ENCODE measurements at regions not wholly inside any gene's neighbourhood (a gene's known extent, or its start where the extent isn't known, plus 50 kb on each side); places are given as distances from the start of the nearest gene placed in this dataset.

DNA sequence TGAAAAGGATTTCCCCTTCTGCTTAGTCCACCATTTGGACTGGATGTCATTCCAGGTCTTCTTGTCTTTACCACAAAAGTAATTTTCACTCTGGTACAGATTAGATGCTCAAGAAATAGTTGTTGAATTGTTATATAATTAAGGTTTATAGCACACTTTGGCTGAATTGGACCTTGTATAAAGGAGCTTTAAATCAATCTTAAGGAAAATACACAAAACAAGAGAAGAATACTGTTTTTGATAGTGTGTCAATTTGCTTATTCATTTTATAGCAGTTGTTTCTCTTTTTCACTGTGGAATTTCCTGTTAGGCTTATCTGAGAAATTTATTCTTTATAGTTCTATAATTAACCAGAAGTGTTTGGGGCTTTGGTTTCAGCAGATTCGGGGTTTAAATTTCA, 62.7 kb upstream of the TDRD3 start:
- H3K4me1 ChIP-seq (ENCODE audit: insufficient read depth, insufficient read length), result no peaks in the 10 kb centered on the region
- DNase-seq (ENCODE audit: low read depth, low spot score), result no peak
- H3K36me3 ChIP-seq (ENCODE audit: insufficient read depth, insufficient read length, low read length), result no peaks in the 10 kb centered on the region
- no peaks in the 10 kb centered on the region for H3K9me3 ChIP-seq (ENCODE audit: insufficient read depth, low read length)
- TF ChIP-seq YY1 (IDR thresholded peaks at IDR 0.05; ENCODE audit: insufficient read depth, insufficient read length), result no peak
- TF ChIP-seq ZNF274 (IDR thresholded peaks at IDR 0.05; ENCODE audit: low read depth, low read length), result no peak
- TF ChIP-seq SUZ12 (IDR thresholded peaks at IDR 0.05; ENCODE audit: extremely low read depth, insufficient read depth, insufficient read length), result no peak
- H3K27me3 ChIP-seq (ENCODE audit: insufficient read depth, insufficient read length), result no peaks in the 10 kb centered on the region
- H3K9ac ChIP-seq (ENCODE audit: insufficient read length, low read depth), result no peak overlapping the region
- H3K4me3 ChIP-seq (ENCODE audit: insufficient read length, low read depth), result no peak overlapping the region

DNA sequence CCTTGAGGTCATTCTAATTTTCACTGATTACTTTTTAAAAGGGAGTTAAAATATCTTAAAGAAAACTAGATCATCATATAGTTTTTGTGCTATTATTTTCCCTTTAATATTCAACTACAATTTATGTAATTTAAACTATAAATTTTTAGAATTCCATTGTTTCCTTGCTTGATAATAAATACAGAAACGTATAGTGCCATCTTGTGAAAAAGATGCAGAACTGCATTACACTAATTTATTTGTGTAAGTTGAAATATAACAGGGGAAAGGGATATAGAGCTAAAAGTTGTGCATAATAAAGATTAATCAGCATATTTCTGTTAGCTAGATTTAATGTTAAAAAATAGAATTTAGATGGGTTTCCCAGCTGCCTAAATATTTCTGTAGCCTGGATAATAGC, 61.5 kb upstream of the TDRD3 start:
- TF ChIP-seq SUZ12 (IDR thresholded peaks at IDR 0.05; ENCODE audit: extremely low read depth, insufficient read depth, insufficient read length) (no peak), ZNF274 (IDR thresholded peaks at IDR 0.05; ENCODE audit: low read depth, low read length) (no peak), YY1 (IDR thresholded peaks at IDR 0.05; ENCODE audit: insufficient read depth, insufficient read length) (no peak)
- H3K9me3 ChIP-seq (ENCODE audit: insufficient read depth, low read length), result no peaks in the 10 kb centered on the region
- DNase-seq (ENCODE audit: low read depth, low spot score), result no peak

GRCh38 chr13:60338754-60339153, 58.3 kb upstream of the TDRD3 start:
- H3K36me3 ChIP-seq (ENCODE audit: insufficient read depth, insufficient read length, low read length), result no peaks in the 10 kb centered on the region
- H3K4me1 ChIP-seq (ENCODE audit: insufficient read depth, insufficient read length), result no peaks in the 10 kb centered on the region
- no peaks in the 10 kb centered on the region for H3K27me3 ChIP-seq (ENCODE audit: insufficient read depth, insufficient read length)
- H3K4me3 ChIP-seq (ENCODE audit: insufficient read length, low read depth), result no peak overlapping the region
- no peak for TF ChIP-seq ZNF274 (IDR thresholded peaks at IDR 0.05; ENCODE audit: low read depth, low read length)
- TF ChIP-seq YY1 (IDR thresholded peaks at IDR 0.05; ENCODE audit: insufficient read depth, insufficient read length), result no peak
- TF ChIP-seq SUZ12 (IDR thresholded peaks at IDR 0.05; ENCODE audit: extremely low read depth, insufficient read depth, insufficient read length), result no peak
- H3K9ac ChIP-seq (ENCODE audit: insufficient read length, low read depth), result no peak overlapping the region
- no peaks in the 10 kb centered on the region for H3K9me3 ChIP-seq (ENCODE audit: insufficient read depth, low read length)
- no peak for DNase-seq (ENCODE audit: low read depth, low spot score)

More for the DNA sequence above, 61.5 kb upstream of the TDRD3 start:
- Histone ChIP-seq H3K9ac (ENCODE audit: insufficient read length, low read depth) (no peak overlapping the region), H3K4me1 (ENCODE audit: insufficient read depth, insufficient read length) (no peaks in the 10 kb centered on the region), H3K36me3 (ENCODE audit: insufficient read depth, insufficient read length, low read length) (no peaks in the 10 kb centered on the region), H3K27me3 (ENCODE audit: insufficient read depth, insufficient read length) (no peaks in the 10 kb centered on the region), H3K4me3 (ENCODE audit: insufficient read length, low read depth) (no peak overlapping the region)

DNA sequence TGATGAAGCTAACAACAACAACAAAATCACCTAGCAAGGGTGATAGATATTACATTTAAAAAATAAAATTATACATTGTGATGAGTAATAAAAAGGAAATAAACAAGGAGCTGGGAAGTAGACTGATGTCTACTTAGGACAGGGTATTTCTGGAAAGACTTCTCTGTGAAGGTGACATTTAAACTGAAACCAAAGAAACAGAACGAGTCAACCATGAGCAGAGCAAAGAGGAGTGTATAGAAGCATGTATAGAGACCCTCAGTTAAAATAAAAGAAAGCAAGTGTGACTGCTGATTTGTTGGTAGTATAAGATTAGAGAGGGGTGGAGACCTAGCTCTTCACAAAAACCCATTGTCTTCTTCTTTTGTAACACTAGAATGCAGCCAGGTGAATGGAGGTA, 53.0 kb upstream of the TDRD3 start:
- Histone ChIP-seq H3K4me3 (ENCODE audit: insufficient read length, low read depth) (no peak overlapping the region), H3K9me3 (ENCODE audit: insufficient read depth, low read length) (no peaks in the 10 kb centered on the region), H3K27me3 (ENCODE audit: insufficient read depth, insufficient read length) (no peaks in the 10 kb centered on the region), H3K36me3 (ENCODE audit: insufficient read depth, insufficient read length, low read length) (no peaks in the 10 kb centered on the region), H3K4me1 (ENCODE audit: insufficient read depth, insufficient read length) (no peaks in the 10 kb centered on the region), H3K9ac (ENCODE audit: insufficient read length, low read depth) (no peak overlapping the region)
- TF ChIP-seq YY1 (IDR thresholded peaks at IDR 0.05; ENCODE audit: insufficient read depth, insufficient read length), result no peak
- DNase-seq (ENCODE audit: low read depth, low spot score), result no peak

DNA sequence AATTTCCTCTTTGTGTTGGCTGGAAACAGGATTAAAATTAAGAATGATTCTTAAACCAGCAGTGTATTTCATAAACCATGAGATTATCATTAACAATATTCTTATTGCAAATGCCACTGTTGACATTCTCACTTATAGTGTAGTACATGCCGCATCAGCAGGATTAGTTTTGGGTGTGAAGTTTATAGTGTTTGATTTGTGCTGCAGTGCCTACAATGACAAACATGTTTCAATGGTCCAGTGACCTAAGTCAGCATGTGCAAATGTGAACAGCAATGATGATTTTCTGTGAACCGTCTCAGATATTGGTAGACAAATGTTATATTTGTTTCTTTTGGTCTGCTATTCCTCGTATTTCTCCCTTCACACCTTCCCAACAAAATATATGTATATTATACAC, 49.8 kb upstream of the TDRD3 start:
- no peaks in the 10 kb centered on the region for H3K9me3 ChIP-seq (ENCODE audit: insufficient read depth, low read length)
- TF ChIP-seq YY1 (IDR thresholded peaks at IDR 0.05; ENCODE audit: insufficient read depth, insufficient read length) (no peak), SUZ12 (IDR thresholded peaks at IDR 0.05; ENCODE audit: extremely low read depth, insufficient read depth, insufficient read length) (no peak), ZNF274 (IDR thresholded peaks at IDR 0.05; ENCODE audit: low read depth, low read length) (no peak)
- H3K27me3 ChIP-seq (ENCODE audit: insufficient read depth, insufficient read length), result no peaks in the 10 kb centered on the region
- no peak overlapping the region for H3K9ac ChIP-seq (ENCODE audit: insufficient read length, low read depth)
- no peak overlapping the region for H3K4me3 ChIP-seq (ENCODE audit: insufficient read length, low read depth)
- H3K4me1 ChIP-seq (ENCODE audit: insufficient read depth, insufficient read length), result no peaks in the 10 kb centered on the region
- DNase-seq (ENCODE audit: low read depth, low spot score), result no peak
- H3K36me3 ChIP-seq (ENCODE audit: insufficient read depth, insufficient read length, low read length), result no peaks in the 10 kb centered on the region
